Activated T-helper 2 cell treated with anti-CD3 and anti-CD28 coated beads, Interferon-gamma antibody, Interleukin-2, Interleukin-4, amounts not matched to agents 10 μg/mL and 5 μg/mL and 100 μg/mL, durations not matched to agents 14 hours and 24 hours and 36 hours (primary cell): ENCODE measurements at regions not wholly inside any gene's neighbourhood (a gene's known extent, or its start where the extent isn't known, plus 50 kb on each side); places are given as distances from the start of the nearest gene placed in this dataset.

Experiments used
- DNase-seq: peaks from one replicate; pipeline ENCODE4 v3.0.0; 2021; ENCODE audit warnings: low spot score
- H3K27ac Mint-ChIP-seq: one replicate; pipeline ENCODE4 v1.8.0; 2021; ENCODE audit warnings: mixed read lengths
- H3K27me3 Mint-ChIP-seq: one replicate; pipeline ENCODE4 v1.8.0; 2021; ENCODE audit warnings: low read depth, mixed read lengths
- H3K36me3 Mint-ChIP-seq: one replicate; pipeline ENCODE4 v1.8.0; 2021; ENCODE audit warnings: low read depth, mixed read lengths
- H3K4me1 Mint-ChIP-seq: one replicate; pipeline ENCODE4 v1.8.0; 2021; ENCODE audit warnings: low read depth, mixed read lengths
- H3K4me3 Mint-ChIP-seq: one replicate; pipeline ENCODE4 v1.8.0; 2021; ENCODE audit warnings: low read depth, mild to moderate bottlenecking, moderate library complexity, mixed read lengths
- H3K9me3 Mint-ChIP-seq: one replicate; pipeline ENCODE4 v1.8.0; 2021; ENCODE audit warnings: mixed read lengths
- intact Hi-C: fragments of 100-400 bp; cut with micrococcal nuclease; formaldehyde crosslinking; loops from one replicate; pipeline ENCODE4 v1.15.1; 2023

DNA sequence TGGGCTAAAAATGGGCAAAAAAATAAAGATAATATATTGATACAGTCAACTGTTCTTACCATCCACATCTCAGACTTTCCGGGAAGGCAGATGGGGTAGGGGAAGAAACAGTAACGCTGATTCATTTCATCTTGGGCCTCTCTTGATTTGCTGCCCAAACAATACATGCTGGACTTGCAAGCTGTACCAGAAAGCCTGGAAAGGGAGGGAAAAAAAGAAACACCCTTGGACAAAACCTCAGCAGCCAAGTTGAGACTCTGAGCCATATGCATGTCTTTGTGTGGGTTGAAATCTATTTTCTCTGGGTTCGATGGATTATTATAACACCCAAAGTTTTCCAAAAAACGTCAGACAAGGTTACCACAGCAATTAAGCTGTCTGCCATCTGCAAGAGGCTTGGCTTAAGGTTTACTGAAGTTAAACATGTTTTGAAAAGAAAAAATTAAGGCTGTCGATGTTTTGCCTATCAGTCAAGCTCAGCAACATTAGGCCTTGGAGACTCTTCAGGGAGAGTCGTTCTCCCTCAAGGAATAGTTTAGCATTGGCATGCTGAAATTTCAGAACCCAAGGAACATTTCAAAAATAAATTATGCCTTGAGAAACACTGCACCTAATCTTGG lies 71.2 kb downstream of the PSMG1 start:
- Mint-ChIP-seq H3K27me3 (peaks cover 8% of the 10 kb centered on the region), H3K36me3 (no peaks in the 10 kb centered on the region), H3K4me1 (no peaks in the 10 kb centered on the region), H3K4me3 (no peak overlapping the region), H3K9me3 (no peaks in the 10 kb centered on the region), H3K27ac (no peak overlapping the region)
- intact Hi-C loops = no loop called here
- no peak for DNase-seq

DNA sequence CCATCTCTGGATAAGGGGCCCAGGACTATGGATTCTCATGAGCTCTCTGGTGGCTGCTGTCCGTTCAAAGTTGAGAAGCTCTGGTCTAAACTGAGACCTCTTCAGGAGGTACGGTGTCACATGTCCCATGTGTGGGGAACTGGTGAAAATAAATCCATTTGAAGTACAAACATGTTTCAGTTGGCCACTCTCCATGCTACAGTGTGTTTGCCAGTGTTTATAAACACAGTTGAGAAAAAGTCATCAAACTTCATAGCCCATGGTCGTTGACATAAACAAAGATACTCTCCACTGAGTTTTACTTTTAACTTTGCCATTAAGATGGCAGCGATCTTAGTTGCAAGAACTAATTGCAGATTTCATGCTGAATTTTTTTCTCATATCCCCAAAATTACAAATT lies 72.8 kb downstream of the PSMG1 start:
- intact Hi-C loops = no loop called here

DNA sequence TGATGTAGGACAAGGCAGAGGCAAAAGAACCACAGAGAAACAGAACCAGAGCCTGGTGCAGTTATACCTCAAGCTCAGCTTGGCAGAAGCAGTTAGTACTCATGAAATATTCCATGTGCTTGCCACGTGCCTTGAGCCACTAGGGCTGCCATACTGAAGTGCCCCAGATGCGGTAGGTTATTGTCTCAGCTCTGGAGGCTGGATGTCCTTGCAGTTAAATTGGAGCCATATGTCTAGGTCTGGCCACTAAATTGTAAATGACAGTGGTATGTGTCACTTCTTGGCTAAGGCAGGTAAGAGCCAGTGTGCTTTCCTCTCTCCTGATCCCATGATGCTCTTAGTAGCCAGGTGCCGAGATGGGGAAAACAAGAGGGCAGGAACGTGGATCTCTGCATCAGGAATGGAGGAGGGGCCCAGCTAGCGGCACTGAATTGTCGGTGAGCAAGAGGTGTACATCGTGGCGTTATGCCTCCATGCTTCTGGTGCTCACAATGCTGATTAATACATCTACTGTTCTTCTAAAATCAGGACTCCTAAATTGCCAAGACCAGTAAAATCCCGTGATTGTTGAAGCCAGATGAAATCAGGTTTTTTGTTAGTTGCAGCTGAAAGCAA lies 73.5 kb downstream of the PSMG1 start:
- Mint-ChIP-seq H3K27ac (no peak overlapping the region), H3K27me3 (peaks cover 8% of the 10 kb centered on the region), H3K4me3 (no peak overlapping the region), H3K9me3 (no peaks in the 10 kb centered on the region), H3K36me3 (no peaks in the 10 kb centered on the region), H3K4me1 (no peaks in the 10 kb centered on the region)
- DNase-seq = no peak
- intact Hi-C loops = no loop called here

More for the DNA sequence above, 72.8 kb downstream of the PSMG1 start:
- H3K4me1 Mint-ChIP-seq = no peaks in the 10 kb centered on the region
- no peak overlapping the region for H3K27ac Mint-ChIP-seq
- H3K27me3 Mint-ChIP-seq = peaks cover 8% of the 10 kb centered on the region
- no peak overlapping the region for H3K4me3 Mint-ChIP-seq
- H3K9me3 Mint-ChIP-seq = no peaks in the 10 kb centered on the region
- H3K36me3 Mint-ChIP-seq = no peaks in the 10 kb centered on the region
- DNase-seq = no peak

DNA sequence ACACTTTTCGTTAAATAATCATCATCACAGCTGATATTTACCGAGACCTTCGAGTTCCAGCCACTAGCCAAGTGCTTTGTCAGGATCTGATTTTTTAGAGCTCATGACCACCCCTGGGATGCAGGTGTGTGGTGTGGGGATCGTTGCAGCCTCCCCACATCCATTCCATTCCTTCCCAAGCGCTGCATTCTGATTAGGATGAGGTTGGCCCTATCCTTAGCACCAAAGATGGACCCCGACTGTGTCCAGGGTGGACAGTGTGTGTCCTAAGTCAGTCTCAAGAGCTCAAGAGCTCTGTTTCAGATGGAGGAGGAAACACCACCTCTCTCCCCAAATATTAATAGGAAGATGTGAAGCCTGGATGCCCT lies 74.1 kb downstream of the PSMG1 start:
- H3K27me3 Mint-ChIP-seq = peaks cover 8% of the 10 kb centered on the region
- DNase-seq = no peak
- no peaks in the 10 kb centered on the region for H3K4me1 Mint-ChIP-seq
- no peak overlapping the region for H3K4me3 Mint-ChIP-seq
- no peaks in the 10 kb centered on the region for H3K9me3 Mint-ChIP-seq
- intact Hi-C loops = no loop called here
- no peaks in the 10 kb centered on the region for H3K36me3 Mint-ChIP-seq
- H3K27ac Mint-ChIP-seq = no peak overlapping the region

DNA sequence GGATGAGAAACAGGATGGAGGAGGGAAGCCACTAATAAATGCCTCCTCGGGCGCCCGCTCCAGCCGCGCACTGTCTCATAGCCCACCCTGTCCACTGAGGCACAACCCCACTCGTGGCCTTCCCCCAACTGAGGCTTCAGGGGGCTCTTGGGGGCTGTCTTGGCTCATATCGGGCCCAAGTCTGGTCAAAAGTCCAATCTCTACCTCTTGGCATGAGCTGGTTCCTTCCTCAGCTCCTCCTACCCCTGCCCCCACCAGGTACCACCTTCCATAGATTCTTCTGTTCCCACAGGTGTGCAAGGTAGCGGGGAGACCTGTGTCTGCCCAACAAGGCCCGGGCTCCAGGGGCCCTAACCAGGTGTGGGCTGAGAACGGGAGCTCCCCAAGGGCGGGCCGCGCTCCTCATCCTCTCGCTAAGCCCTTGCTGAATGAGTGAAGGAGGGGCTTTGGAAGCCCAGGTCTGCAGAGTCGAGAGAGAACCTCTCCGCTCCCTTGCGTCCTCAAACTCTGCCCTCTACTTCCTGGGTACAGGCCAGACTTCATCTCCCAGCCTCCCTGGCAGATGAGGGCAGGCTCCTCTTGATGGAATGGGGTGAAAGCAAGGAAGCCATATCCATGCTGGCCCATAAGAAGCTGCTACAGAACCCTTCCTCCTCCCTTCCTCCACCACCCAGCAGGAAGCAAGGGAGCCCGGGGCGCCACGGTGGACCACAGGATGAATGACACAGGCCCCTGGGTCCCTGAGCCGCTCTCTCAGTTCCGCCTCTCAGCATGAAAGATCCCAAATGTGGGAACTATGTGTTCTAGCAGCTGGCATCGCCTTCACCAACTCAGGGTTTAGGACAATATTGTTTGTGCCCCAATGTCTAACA lies 74.7 kb downstream of the PSMG1 start:
- no peaks in the 10 kb centered on the region for H3K4me1 Mint-ChIP-seq
- peaks cover 15% of the 10 kb centered on the region for H3K27me3 Mint-ChIP-seq
- H3K9me3 Mint-ChIP-seq = no peaks in the 10 kb centered on the region
- no peak overlapping the region for H3K27ac Mint-ChIP-seq
- H3K36me3 Mint-ChIP-seq = no peaks in the 10 kb centered on the region
- H3K4me3 Mint-ChIP-seq = no peak overlapping the region
- intact Hi-C loops = no loop called here
- no peak for DNase-seq

DNA sequence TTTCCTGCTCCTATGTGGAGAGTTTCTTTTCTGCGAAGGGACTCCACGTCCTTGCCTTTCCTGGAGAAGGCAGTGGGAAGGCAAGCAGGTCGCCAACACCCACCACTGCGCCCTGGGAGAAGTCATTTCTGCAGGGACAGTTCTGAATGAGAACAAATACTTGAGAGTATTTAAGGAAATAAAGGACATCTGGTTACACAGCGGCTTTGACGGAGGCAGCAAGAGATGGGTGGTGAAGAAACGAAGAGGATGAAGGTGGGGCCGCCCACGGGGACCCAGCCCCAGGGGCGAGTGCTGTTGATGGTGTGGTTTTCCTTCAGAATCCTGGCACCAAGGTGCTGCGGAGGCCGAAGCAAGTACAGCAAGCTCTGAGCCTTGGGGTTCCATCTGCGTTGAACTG lies 75.5 kb downstream of the PSMG1 start:
- Mint-ChIP-seq H3K36me3 (no peaks in the 10 kb centered on the region), H3K4me1 (no peaks in the 10 kb centered on the region), H3K4me3 (no peak overlapping the region), H3K9me3 (no peaks in the 10 kb centered on the region), H3K27ac (no peak overlapping the region), H3K27me3 (peaks cover 21% of the 10 kb centered on the region)
- intact Hi-C loops = no loop called here
- DNase-seq = no peak

DNA sequence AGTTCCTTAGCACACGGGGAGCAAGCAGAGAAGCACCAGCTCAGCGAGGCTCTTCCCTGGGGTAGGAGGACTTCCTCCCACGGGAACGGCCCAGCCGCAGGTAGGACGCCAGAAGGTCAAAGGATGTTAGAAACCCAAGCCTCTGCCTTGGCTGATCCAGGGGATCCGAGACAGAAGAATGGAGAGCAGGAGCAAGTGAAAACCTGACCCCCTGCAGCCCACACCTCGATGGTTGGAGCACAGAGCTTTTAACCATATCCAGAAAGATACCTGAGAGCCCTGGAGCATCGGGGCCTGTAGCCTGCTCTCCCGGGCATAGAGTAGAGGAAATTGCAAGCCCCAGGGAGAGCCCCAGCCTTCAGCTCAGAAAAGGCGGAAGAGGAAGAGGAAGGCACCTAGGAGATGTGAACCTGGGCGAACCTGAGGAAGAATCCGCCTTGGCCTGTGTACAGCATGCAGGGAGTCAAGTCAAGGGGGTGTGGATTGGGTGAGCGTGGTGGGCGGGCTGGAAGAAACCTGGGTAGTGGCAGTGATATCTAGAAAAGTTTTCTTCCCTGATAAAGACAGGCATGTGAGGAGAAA lies 76.3 kb downstream of the PSMG1 start:
- DNase-seq = no peak
- no peaks in the 10 kb centered on the region for H3K36me3 Mint-ChIP-seq
- intact Hi-C loops = no loop called here
- H3K27me3 Mint-ChIP-seq = peaks cover 21% of the 10 kb centered on the region
- H3K9me3 Mint-ChIP-seq = no peaks in the 10 kb centered on the region
- no peaks in the 10 kb centered on the region for H3K4me1 Mint-ChIP-seq
- H3K4me3 Mint-ChIP-seq = no peak overlapping the region
- H3K27ac Mint-ChIP-seq = no peak overlapping the region

DNA sequence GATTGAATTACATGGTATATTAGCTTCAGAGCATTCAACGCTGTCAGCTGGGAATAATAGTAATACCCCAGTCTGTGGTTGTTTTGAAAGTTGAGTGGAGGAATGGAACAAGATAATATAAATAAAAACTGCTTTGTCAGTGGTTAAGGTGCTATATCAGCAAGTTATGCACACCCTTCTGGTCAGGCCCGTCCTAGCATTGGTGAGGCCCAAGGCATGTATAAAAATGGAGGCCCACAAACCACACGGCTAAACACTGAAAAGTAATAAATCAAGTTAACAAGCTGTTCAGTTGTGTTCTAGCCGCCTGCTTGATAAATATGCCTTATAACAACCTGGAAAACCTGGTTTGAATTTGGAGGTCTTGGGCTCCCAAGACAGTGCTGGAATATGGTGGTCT lies 77.4 kb downstream of the PSMG1 start:
- Mint-ChIP-seq H3K27me3 (peaks cover 31% of the 10 kb centered on the region), H3K36me3 (no peaks in the 10 kb centered on the region), H3K9me3 (no peaks in the 10 kb centered on the region), H3K27ac (no peak overlapping the region), H3K4me1 (no peaks in the 10 kb centered on the region), H3K4me3 (no peak overlapping the region)
- intact Hi-C loops = no loop called here
- no peak for DNase-seq

DNA sequence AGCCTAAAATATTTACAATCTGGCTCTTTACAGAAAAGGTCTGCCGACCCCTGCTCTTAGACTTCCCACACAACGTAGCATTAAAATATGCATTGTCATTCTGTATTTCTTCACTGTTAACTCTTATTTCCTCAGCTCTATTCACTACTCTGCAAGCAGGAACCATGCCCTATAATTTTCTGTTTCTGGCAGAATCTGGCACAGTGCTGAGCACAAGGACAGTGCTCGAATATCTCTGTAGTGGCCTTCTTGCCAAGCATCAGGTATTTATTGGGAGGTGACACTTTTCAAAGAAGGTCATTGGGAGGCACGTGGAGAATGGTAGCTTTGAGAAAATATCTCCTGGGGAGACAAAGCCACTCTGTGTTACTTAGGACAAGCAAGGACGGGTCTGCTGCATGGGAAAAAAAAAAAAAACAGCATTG lies 77.9 kb downstream of the PSMG1 start:
- Mint-ChIP-seq H3K27ac (no peak overlapping the region), H3K36me3 (no peaks in the 10 kb centered on the region), H3K9me3 (no peaks in the 10 kb centered on the region), H3K4me3 (no peak overlapping the region), H3K4me1 (no peaks in the 10 kb centered on the region), H3K27me3 (peaks cover 33% of the 10 kb centered on the region)
- intact Hi-C loops = no loop called here
- DNase-seq = no peak

DNA sequence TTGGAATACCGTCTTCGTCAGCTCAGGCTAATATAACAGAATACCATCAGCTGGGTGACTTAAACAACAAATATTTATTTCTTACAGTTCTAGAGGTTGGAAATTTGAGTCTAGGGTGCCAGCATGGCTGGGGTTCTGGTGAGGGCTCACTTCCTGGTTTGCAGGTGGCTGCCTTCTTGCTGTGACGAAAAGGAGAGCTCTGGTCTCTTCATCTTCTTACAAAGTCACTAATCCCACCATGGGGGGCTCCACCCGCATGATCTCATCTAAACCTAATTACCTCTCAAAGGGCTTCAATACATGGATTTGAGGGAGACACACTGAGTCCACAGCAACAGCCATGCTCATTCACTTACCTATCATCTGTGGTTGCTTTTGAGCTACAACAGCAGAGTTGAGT lies 78.3 kb downstream of the PSMG1 start:
- no peaks in the 10 kb centered on the region for H3K36me3 Mint-ChIP-seq
- no peak overlapping the region for H3K4me3 Mint-ChIP-seq
- DNase-seq = no peak
- intact Hi-C loops = no loop called here
- H3K27ac Mint-ChIP-seq = no peak overlapping the region
- no peaks in the 10 kb centered on the region for H3K9me3 Mint-ChIP-seq
- peaks cover 36% of the 10 kb centered on the region for H3K27me3 Mint-ChIP-seq
- H3K4me1 Mint-ChIP-seq = no peaks in the 10 kb centered on the region

DNA sequence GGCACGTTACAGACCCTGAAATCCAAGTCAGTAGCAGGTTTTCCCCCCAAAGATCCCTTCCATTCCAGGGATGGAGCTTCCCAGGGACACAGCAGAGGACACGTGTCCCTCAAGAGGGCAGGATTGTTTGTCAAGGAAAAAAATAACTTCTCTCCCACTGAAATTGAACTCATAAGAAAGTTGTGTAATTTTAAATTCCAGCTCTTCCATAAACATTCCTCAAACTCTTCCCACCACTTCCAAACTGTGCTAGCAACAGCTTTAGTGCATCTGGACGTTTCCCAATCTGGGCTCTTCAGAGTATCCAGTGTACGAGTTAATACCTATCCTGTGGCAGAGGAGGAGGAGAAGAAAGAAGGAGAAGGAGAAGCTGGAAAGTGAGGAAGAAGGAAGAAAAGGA lies 79.6 kb downstream of the PSMG1 start:
- no peak for DNase-seq

DNA sequence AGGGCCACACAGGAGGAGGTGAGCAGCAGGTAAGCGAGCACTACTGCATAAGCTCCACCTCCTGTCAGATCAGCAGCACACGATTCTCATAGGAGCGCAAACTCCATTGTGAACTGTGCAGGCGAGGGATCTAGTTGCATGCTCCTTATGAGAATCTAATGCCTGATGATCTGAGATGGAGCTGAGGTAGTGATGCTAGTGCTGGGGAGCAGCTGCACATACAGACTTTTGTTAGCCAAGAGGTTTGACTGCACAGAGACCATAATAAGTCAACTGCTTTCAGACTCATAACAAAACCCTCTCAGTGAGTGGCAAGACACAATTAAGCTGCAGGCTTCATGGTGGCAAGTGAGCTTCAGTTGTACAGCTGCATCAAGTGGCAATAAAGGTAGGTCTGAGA lies 83.4 kb downstream of the PSMG1 start:
- Mint-ChIP-seq H3K27ac (no peak overlapping the region), H3K36me3 (no peaks in the 10 kb centered on the region), H3K4me3 (no peak overlapping the region), H3K4me1 (no peaks in the 10 kb centered on the region), H3K27me3 (peaks cover 35% of the 10 kb centered on the region), H3K9me3 (no peaks in the 10 kb centered on the region)
- DNase-seq = no peak
- intact Hi-C loops = no loop called here

More for the DNA sequence above, 79.6 kb downstream of the PSMG1 start:
- Mint-ChIP-seq H3K36me3 (no peaks in the 10 kb centered on the region), H3K4me1 (no peaks in the 10 kb centered on the region), H3K4me3 (no peak overlapping the region), H3K27ac (no peak overlapping the region), H3K9me3 (no peaks in the 10 kb centered on the region), H3K27me3 (peaks cover 38% of the 10 kb centered on the region)
- intact Hi-C loops = no loop called here

DNA sequence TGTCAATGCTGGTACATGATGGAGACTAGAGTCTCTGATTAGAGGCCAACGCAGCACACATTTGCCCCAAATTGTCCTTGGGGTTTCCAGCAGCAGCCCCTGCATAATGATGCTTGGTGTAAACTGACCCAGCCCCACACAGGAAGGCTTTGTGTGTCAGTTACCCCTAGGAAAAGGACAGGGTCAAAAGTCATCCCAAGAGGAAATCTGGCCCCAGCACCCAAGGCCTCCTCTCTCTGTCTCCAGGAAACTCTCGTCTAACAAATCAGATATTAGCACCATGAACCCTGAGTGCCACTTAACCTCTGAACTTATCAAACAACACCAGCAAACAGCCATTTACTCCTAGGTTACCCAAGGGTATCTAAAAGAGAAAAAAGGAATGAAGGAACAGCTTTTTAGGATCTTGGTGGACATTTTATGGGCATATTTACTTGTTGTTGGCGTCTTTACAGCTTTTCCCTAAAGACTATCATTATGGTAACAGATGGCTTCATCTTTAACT lies 84.5 kb downstream of the PSMG1 start:
- Mint-ChIP-seq H3K27ac (no peak overlapping the region), H3K4me3 (no peak overlapping the region), H3K36me3 (no peaks in the 10 kb centered on the region), H3K4me1 (peaks cover 3% of the 10 kb centered on the region), H3K27me3 (peaks cover 27% of the 10 kb centered on the region), H3K9me3 (no peaks in the 10 kb centered on the region)
- no peak for DNase-seq
- intact Hi-C loops = no loop called here
